ENCODE measurements at regions not wholly inside any gene's neighbourhood (a gene's known extent, or its start where the extent isn't known, plus 50 kb on each side); places are given as distances from the start of the nearest gene placed in this dataset.

DNA sequence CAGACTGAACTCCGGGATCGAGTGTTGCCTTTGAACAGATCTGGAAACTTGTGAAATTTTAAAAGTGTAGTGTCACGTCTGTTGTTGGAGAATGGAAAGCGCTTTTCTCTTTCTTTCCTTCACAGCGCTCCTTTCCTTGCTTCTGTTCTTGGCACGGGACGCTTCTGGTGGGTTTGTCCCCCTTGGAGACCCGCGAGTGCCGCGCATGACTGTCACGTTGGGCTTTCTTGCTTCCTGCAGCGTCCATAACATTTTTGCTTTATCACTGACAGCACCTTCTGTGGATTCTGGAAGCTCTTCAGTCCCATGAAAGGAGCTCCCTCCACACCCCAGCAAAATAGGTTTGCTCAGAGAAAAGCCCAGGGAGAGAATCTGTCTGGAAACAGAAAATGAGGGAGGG lies 193.0 kb upstream of the TMEM132C start:
- TF ChIP-seq, protein P1, sequence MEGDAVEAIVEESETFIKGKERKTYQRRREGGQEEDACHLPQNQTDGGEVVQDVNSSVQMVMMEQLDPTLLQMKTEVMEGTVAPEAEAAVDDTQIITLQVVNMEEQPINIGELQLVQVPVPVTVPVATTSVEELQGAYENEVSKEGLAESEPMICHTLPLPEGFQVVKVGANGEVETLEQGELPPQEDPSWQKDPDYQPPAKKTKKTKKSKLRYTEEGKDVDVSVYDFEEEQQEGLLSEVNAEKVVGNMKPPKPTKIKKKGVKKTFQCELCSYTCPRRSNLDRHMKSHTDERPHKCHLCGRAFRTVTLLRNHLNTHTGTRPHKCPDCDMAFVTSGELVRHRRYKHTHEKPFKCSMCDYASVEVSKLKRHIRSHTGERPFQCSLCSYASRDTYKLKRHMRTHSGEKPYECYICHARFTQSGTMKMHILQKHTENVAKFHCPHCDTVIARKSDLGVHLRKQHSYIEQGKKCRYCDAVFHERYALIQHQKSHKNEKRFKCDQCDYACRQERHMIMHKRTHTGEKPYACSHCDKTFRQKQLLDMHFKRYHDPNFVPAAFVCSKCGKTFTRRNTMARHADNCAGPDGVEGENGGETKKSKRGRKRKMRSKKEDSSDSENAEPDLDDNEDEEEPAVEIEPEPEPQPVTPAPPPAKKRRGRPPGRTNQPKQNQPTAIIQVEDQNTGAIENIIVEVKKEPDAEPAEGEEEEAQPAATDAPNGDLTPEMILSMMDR (IDR thresholded peaks at IDR 0.05; ENCODE audit: control extremely low read depth in 1 of 3, insufficient read depth in 1 of 3, low read depth in 1 of 3, low read length in 3 of 3) = no peak
- TF ChIP-seq RXRA (IDR thresholded peaks at IDR 0.05; ENCODE audit: insufficient read depth, low read depth, low read length) (no peak), MAX (IDR thresholded peaks at IDR 0.05) (no peak), RAD21 (IDR thresholded peaks at IDR 0.05 in 1 of 2, conservative IDR thresholded peaks at IDR 0.05 in 1 of 2; ENCODE audit: low read depth in 2 of 2, low read length in 2 of 2) (no peak), POLR2AphosphoS5 (IDR thresholded peaks at IDR 0.05; ENCODE audit: low read depth, low read length) (no peak), POLR2A (IDR thresholded peaks at IDR 0.05; ENCODE audit: control extremely low read depth in 1 of 2, low read depth in 2 of 2, low read length in 2 of 2) (no peak), SP1 (IDR thresholded peaks at IDR 0.05; ENCODE audit: low read depth, low read length) (no peak), KDM5A (IDR thresholded peaks at IDR 0.05; ENCODE audit: low read length) (no peak), TBP (IDR thresholded peaks at IDR 0.05; ENCODE audit: low read depth, low read length) (no peak), SP2 (IDR thresholded peaks at IDR 0.05; ENCODE audit: low read length) (no peak), TEAD4 (IDR thresholded peaks at IDR 0.05; ENCODE audit: low read depth, low read length) (no peak), SIX5 (IDR thresholded peaks at IDR 0.05; ENCODE audit: low read depth, low read length) (no peak), EP300 (IDR thresholded peaks at IDR 0.05; ENCODE audit: borderline replicate concordance in 1 of 2, low read depth in 2 of 2, low read length in 2 of 2) (no peak)
- TF ChIP-seq, protein P2, sequence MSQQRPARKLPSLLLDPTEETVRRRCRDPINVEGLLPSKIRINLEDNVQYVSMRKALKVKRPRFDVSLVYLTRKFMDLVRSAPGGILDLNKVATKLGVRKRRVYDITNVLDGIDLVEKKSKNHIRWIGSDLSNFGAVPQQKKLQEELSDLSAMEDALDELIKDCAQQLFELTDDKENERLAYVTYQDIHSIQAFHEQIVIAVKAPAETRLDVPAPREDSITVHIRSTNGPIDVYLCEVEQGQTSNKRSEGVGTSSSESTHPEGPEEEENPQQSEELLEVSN (IDR thresholded peaks at IDR 0.05) = no peak
